GM19455 (cell line): ENCODE measurements at regions not wholly inside any gene's neighbourhood (a gene's known extent, or its start where the extent isn't known, plus 50 kb on each side); places are given as distances from the start of the nearest gene placed in this dataset.
A peak's percentile ranks its signal among the peaks of the same experiment; 100 is the strongest.

Experiments
- ATAC-seq: cut with Tn5 transposase; IDR thresholded peaks from one replicate; pipeline ENCODE4 v1.9.1; 2021; ENCODE audit not compliant: unreplicated experiment

- no peak for ATAC-seq
Observed at GRCh38 chr6:91114123-91114708, 527.3 kb upstream of the MAP3K7 start.

- no peak for ATAC-seq
Observed at GRCh38 chr6:91106083-91106482, 519.2 kb upstream of the MAP3K7 start.

- no peak for ATAC-seq
Observed at GRCh38 chr6:91105532-91105931, 518.7 kb upstream of the MAP3K7 start.

GRCh38 chr6:91099479-91099878 lies 512.6 kb upstream of the MAP3K7 start:
- ATAC-seq = no peak

GRCh38 chr6:91098006-91098405 lies 511.1 kb upstream of the MAP3K7 start:
- no peak for ATAC-seq

GRCh38 chr6:91097364-91097763 lies 510.5 kb upstream of the MAP3K7 start:
- no peak for ATAC-seq

GRCh38 chr6:91094806-91095475 lies 508.1 kb upstream of the MAP3K7 start:
- no peak for ATAC-seq

GRCh38 chr6:91094341-91094740 lies 507.5 kb upstream of the MAP3K7 start:
- no peak for ATAC-seq

GRCh38 chr6:91088976-91089375 lies 502.1 kb upstream of the MAP3K7 start:
- ATAC-seq = no peak

- ATAC-seq = no peak
Observed at GRCh38 chr6:91088515-91088914, 501.6 kb upstream of the MAP3K7 start.

GRCh38 chr6:91087908-91088307 lies 501.0 kb upstream of the MAP3K7 start:
- no peak for ATAC-seq

- ATAC-seq = no peak
Observed at GRCh38 chr6:91083211-91083610, 496.3 kb upstream of the MAP3K7 start.

GRCh38 chr6:91082311-91082832 lies 495.5 kb upstream of the MAP3K7 start:
- no peak for ATAC-seq

GRCh38 chr6:91081452-91082067 lies 494.7 kb upstream of the MAP3K7 start:
- peak; percentile 59 for ATAC-seq

- no peak for ATAC-seq
Observed at GRCh38 chr6:91080871-91081270, 494.0 kb upstream of the MAP3K7 start.

GRCh38 chr6:91079969-91080368 lies 493.1 kb upstream of the MAP3K7 start:
- no peak for ATAC-seq

GRCh38 chr6:91075244-91075976 lies 488.5 kb upstream of the MAP3K7 start:
- ATAC-seq = no peak

- ATAC-seq = no peak
Observed at GRCh38 chr6:91063362-91063761, 476.5 kb upstream of the MAP3K7 start.

GRCh38 chr6:91057689-91058088 lies 470.8 kb upstream of the MAP3K7 start:
- no peak for ATAC-seq

GRCh38 chr6:91055959-91056358 lies 469.1 kb upstream of the MAP3K7 start:
- ATAC-seq = no peak
